ENCODE measurements at regions not wholly inside any gene's neighbourhood (a gene's known extent, or its start where the extent isn't known, plus 50 kb on each side); places are given as distances from the start of the nearest gene placed in this dataset.

GRCh38 chr2:101597347-101597944, 100.1 kb upstream of the MAP4K4 start:
- Mint-ChIP-seq H3K36me3 (ENCODE audit: insufficient read depth, unreplicated experiment) (no peaks in the 10 kb centered on the region), H3K4me1 (ENCODE audit: low read depth, unreplicated experiment) (peaks cover 34% of the 10 kb centered on the region), H3K27me3 (ENCODE audit: insufficient read depth, unreplicated experiment) (no peaks in the 10 kb centered on the region), H3K9me3 (ENCODE audit: unreplicated experiment) (no peaks in the 10 kb centered on the region), H3K4me3 (ENCODE audit: unreplicated experiment) (peak overlapping the region; percentile 10), H3K27ac (ENCODE audit: unreplicated experiment) (peak overlapping the region; percentile 37)
- peak; percentile 69 to 77 for DNase-seq
- ChIA-PET CTCF (interaction anchor here (0.5 to 1.6 kb wide), 5 partner anchors 30 to 234 kb away, joined by 3 to 5 read pairs (median 3); partner anchors contain the start of gene MAP4K4), POLR2A (interaction anchor here (0.5 to 1.4 kb wide), 3 partner anchors 31 to 214 kb away, joined by 3 to 7 read pairs (median 4); partner anchors contain the start of gene MAP4K4)
- no TSS peak for BruUV-seq (replicated peaks)
- H3K36me3 ChIP-seq (ENCODE audit: control insufficient read depth, insufficient read depth, low read length): no peaks in the 10 kb centered on the region
- H3K27me3 ChIP-seq (replicated peaks; ENCODE audit: control insufficient read depth, insufficient read depth, low read length): no peaks in the 10 kb centered on the region
- peaks cover 20% of the 10 kb centered on the region for H3K4me1 ChIP-seq
- H3K4me3 ChIP-seq (ENCODE audit: low read depth, low read length): no peak overlapping the region
- H3K9me3 ChIP-seq: no peaks in the 10 kb centered on the region
- intact Hi-C loops (cut with micrococcal nuclease; ENCODE audit: unreplicated experiment): loop anchor here (1.0 to 2.0 kb wide), 3 partner anchors 31 to 99 kb away; partner anchors contain the start of gene MAP4K4
- TF ChIP-seq CTCF (IDR thresholded peaks at IDR 0.05; ENCODE audit: insufficient read depth in 1 of 2, low read depth in 1 of 2, low read length in 1 of 2, severe bottlenecking in 1 of 2, unreplicated experiment in 1 of 2): no peak

GRCh38 chr2:101596333-101596732, 101.2 kb upstream of the MAP4K4 start:
- TF ChIP-seq CTCF (IDR thresholded peaks at IDR 0.05; ENCODE audit: insufficient read depth in 1 of 2, low read depth in 1 of 2, low read length in 1 of 2, severe bottlenecking in 1 of 2, unreplicated experiment in 1 of 2): no peak
- no peak overlapping the region for H3K4me3 Mint-ChIP-seq (ENCODE audit: unreplicated experiment)
- DNase-seq: no peak
- intact Hi-C loops (cut with micrococcal nuclease; ENCODE audit: unreplicated experiment): loop anchor here (2.0 kb wide), 2 partner anchors 78 to 100 kb away; partner anchors contain the start of gene MAP4K4
- H3K9me3 Mint-ChIP-seq (ENCODE audit: unreplicated experiment): no peaks in the 10 kb centered on the region
- H3K36me3 Mint-ChIP-seq (ENCODE audit: insufficient read depth, unreplicated experiment): no peaks in the 10 kb centered on the region
- no peak overlapping the region for H3K27ac Mint-ChIP-seq (ENCODE audit: unreplicated experiment)
- Histone ChIP-seq H3K4me3 (ENCODE audit: low read depth, low read length) (no peak overlapping the region), H3K9me3 (no peaks in the 10 kb centered on the region), H3K36me3 (ENCODE audit: control insufficient read depth, insufficient read depth, low read length) (no peaks in the 10 kb centered on the region), H3K27me3 (replicated peaks; ENCODE audit: control insufficient read depth, insufficient read depth, low read length) (no peaks in the 10 kb centered on the region), H3K4me1 (peaks cover 20% of the 10 kb centered on the region)
- ChIA-PET POLR2A (no interaction called here), CTCF (interaction anchor here (1.6 kb wide), 1 partner anchor 235 kb away, joined by 3 read pairs; no protein-coding TSS in a partner anchor)
- no peaks in the 10 kb centered on the region for H3K27me3 Mint-ChIP-seq (ENCODE audit: insufficient read depth, unreplicated experiment)
- H3K4me1 Mint-ChIP-seq (ENCODE audit: low read depth, unreplicated experiment): peaks cover 29% of the 10 kb centered on the region
- BruUV-seq (replicated peaks): no TSS peak

- H3K9me3 Mint-ChIP-seq (ENCODE audit: unreplicated experiment): peaks cover 22% of the 10 kb centered on the region
- POLR2A ChIA-PET: no interaction called here
- H3K36me3 ChIP-seq (ENCODE audit: control insufficient read depth, insufficient read depth, low read length): no peaks in the 10 kb centered on the region
- H3K4me1 ChIP-seq: no peaks in the 10 kb centered on the region
- H3K4me3 ChIP-seq (ENCODE audit: low read depth, low read length): no peak overlapping the region
- no TSS peak for BruUV-seq (replicated peaks)
- H3K36me3 Mint-ChIP-seq (ENCODE audit: insufficient read depth, unreplicated experiment): no peaks in the 10 kb centered on the region
- intact Hi-C loops (cut with micrococcal nuclease; ENCODE audit: unreplicated experiment): no loop called here
- H3K4me3 Mint-ChIP-seq (ENCODE audit: unreplicated experiment): no peak overlapping the region
- CTCF ChIA-PET: no interaction called here
- no peaks in the 10 kb centered on the region for H3K9me3 ChIP-seq
- TF ChIP-seq CTCF (IDR thresholded peaks at IDR 0.05; ENCODE audit: insufficient read depth in 1 of 2, low read depth in 1 of 2, low read length in 1 of 2, severe bottlenecking in 1 of 2, unreplicated experiment in 1 of 2): no peak
- peaks cover 7% of the 10 kb centered on the region for H3K4me1 Mint-ChIP-seq (ENCODE audit: low read depth, unreplicated experiment)
- no peak for DNase-seq
- H3K27me3 ChIP-seq (replicated peaks; ENCODE audit: control insufficient read depth, insufficient read depth, low read length): no peaks in the 10 kb centered on the region
- H3K27ac Mint-ChIP-seq (ENCODE audit: unreplicated experiment): no peak overlapping the region
- H3K27me3 Mint-ChIP-seq (ENCODE audit: insufficient read depth, unreplicated experiment): no peaks in the 10 kb centered on the region
Observed at GRCh38 chr2:101587251-101587650, 110.3 kb upstream of the MAP4K4 start.

Measured in Caco-2 (cell line).